ENCODE measurements at regions not wholly inside any gene's neighbourhood (a gene's known extent, or its start where the extent isn't known, plus 50 kb on each side); places are given as distances from the start of the nearest gene placed in this dataset.

DNA sequence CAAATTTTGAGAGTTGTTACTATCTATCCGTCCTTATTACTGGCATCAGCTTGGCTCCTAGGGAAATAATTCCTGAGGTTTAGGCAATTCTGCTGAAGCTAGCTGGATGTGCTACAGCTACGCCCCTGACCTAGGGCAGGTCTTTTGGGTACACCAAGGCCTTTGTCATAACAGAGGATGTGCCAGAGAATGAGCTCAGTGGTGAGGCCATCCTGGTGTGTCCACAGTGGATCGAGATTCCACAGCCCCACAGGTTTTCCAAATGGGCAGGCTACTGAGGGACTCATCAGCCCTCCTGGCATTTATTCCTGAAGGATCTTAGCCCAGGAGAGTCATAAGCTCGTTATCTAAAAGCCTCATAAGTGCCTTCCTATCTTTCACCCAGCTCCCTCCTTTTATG is 475.2 kb upstream of the USP24 start:
- no peak overlapping the region for H3K4me3 ChIP-seq
- intact Hi-C loops (cut with DNase I; ENCODE audit: low total_unique reads), result no loop called here
- H3K36me3 ChIP-seq (ENCODE audit: low read depth, missing control alignments), result no peaks in the 10 kb centered on the region
- TF ChIP-seq POLR2A (IDR thresholded peaks at IDR 0.05), result no peak
- no peak for TF ChIP-seq CTCF (IDR thresholded peaks at IDR 0.05)
- peaks cover 19% of the 10 kb centered on the region for H3K4me1 ChIP-seq
- H3K27me3 ChIP-seq, result no peaks in the 10 kb centered on the region
- H3K27ac ChIP-seq, result no peak overlapping the region
- H3K9me3 ChIP-seq, result no peaks in the 10 kb centered on the region
- DNase-seq, result peak; percentile 24
- 58 to 64% methylated on average over 4 of the region's 4 CpGs for WGBS, 2 donors

DNA sequence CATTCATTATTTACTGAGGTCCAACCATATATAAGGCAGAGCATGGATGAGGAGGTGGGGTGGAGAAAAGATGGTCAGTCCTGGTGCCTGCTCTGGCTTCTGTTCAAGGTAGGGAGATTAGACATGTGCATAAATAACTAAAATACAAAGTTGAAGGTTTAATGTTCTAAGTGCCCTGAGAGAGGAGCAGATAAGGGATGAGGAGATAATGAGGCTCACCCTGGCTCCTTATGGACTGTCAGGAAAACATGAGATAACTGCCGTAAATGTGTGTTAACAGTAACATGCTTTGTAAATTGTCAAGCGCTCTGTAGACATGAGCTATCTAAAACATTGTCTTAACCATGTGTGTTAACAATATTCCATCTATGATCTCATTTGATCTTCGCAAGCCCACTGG is 474.6 kb upstream of the USP24 start:
- Histone ChIP-seq H3K4me1 (peaks cover 14% of the 10 kb centered on the region), H3K36me3 (ENCODE audit: low read depth, missing control alignments) (no peaks in the 10 kb centered on the region), H3K4me3 (no peak overlapping the region), H3K27me3 (no peaks in the 10 kb centered on the region), H3K27ac (no peak overlapping the region), H3K9me3 (no peaks in the 10 kb centered on the region)
- intact Hi-C loops (cut with DNase I; ENCODE audit: low total_unique reads), result no loop called here
- 83 to 87% methylated on average over 3 of the region's 3 CpGs for WGBS, 2 donors
- TF ChIP-seq POLR2A (IDR thresholded peaks at IDR 0.05) (no peak), CTCF (IDR thresholded peaks at IDR 0.05) (no peak)
- DNase-seq, result no peak

DNA sequence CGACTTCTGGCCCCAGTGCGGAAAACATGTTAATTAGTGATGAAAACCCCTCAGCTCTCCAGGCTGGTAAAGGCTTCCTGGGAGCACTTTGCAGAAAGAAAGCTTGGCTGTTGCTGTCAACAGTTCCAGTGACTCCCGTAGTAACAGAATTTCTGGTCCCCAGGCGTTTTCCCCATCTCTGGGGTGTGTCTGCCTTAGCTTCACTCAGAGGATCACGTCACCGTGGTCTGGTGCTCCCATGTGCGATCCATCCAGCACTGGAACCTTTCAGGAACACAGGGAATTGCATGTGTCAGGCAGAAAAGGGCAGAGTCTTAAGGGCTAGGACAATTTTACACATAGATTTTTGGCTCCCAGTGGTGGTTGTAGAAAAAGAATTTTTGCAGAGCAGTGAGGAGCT is 470.4 kb upstream of the USP24 start:
- Histone ChIP-seq H3K4me3 (no peak overlapping the region), H3K27ac (no peak overlapping the region), H3K27me3 (no peaks in the 10 kb centered on the region), H3K4me1 (peaks cover 2% of the 10 kb centered on the region), H3K36me3 (ENCODE audit: low read depth, missing control alignments) (no peaks in the 10 kb centered on the region), H3K9me3 (no peaks in the 10 kb centered on the region)
- peak; percentile 31 for DNase-seq
- TF ChIP-seq POLR2A (IDR thresholded peaks at IDR 0.05), result no peak
- no peak for TF ChIP-seq CTCF (IDR thresholded peaks at IDR 0.05)
- 87 to 90% methylated on average over 7 of the region's 7 CpGs for WGBS, 2 donors
- intact Hi-C loops (cut with DNase I; ENCODE audit: low total_unique reads), result no loop called here

- intact Hi-C loops (cut with DNase I; ENCODE audit: low total_unique reads), result no loop called here
- Histone ChIP-seq H3K9me3 (no peaks in the 10 kb centered on the region), H3K4me3 (no peak overlapping the region), H3K27me3 (no peaks in the 10 kb centered on the region), H3K36me3 (ENCODE audit: low read depth, missing control alignments) (no peaks in the 10 kb centered on the region), H3K4me1 (no peaks in the 10 kb centered on the region), H3K27ac (no peak overlapping the region)
- TF ChIP-seq POLR2A (IDR thresholded peaks at IDR 0.05) (no peak), CTCF (IDR thresholded peaks at IDR 0.05) (no peak)
- DNase-seq, result no peak
Observed at GRCh38 chr1:55684131-55684650, 469.0 kb upstream of the USP24 start.

DNA sequence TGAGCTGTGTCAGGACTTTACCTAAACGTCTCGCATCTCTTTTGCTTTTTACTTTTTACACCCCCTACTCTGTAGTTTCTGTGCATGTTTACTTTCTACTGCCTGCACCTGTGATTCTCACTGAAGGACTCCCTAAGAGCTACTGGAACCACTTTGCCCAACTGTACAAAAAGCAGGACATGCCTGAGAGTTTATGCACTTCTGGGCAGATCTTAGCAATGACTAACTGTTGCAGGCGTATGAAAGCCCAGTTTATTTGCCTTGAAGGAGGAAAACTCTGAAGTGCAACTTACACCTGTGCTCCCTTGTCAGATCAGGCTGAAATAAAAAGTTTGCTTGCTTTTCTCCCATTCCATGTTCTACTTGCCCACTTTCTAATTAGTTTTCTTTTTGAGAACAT is 467.0 kb upstream of the USP24 start:
- intact Hi-C loops (cut with DNase I; ENCODE audit: low total_unique reads), result no loop called here
- TF ChIP-seq CTCF (IDR thresholded peaks at IDR 0.05), result no peak
- no peak for TF ChIP-seq POLR2A (IDR thresholded peaks at IDR 0.05)
- DNase-seq, result no peak
- H3K9me3 ChIP-seq, result no peaks in the 10 kb centered on the region
- H3K27ac ChIP-seq, result no peak overlapping the region
- no peaks in the 10 kb centered on the region for H3K4me1 ChIP-seq
- no peaks in the 10 kb centered on the region for H3K36me3 ChIP-seq (ENCODE audit: low read depth, missing control alignments)
- H3K4me3 ChIP-seq, result no peak overlapping the region
- no peaks in the 10 kb centered on the region for H3K27me3 ChIP-seq
- 95 to 99% methylated on average over 3 of the region's 3 CpGs for WGBS, 2 donors

Data from testis (tissue), 2 donors.